ENCODE measurements at regions not wholly inside any gene's neighbourhood (a gene's known extent, or its start where the extent isn't known, plus 50 kb on each side); places are given as distances from the start of the nearest gene placed in this dataset.

DNA sequence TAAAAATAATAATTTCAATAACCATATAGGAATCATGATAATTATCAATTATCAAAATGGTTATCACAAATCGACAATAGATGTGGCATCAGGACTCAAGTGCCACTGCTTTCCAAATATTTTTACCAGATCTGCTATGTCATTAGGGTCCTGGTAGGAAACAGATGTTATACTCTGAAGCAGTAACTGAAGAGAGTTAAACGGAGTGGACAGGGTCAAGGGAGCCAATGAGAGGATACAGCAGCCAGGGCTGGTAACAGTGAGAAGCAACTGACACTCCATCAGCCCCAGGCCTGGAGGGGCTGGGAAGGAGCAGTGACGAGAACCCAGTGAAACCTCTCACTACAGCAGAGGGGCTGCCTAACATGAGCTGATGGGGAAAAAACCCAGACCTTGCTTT, 322.4 kb downstream of the NPR3 start:
- Histone ChIP-seq H3K9me3 (ENCODE audit: low read depth) (no peaks in the 10 kb centered on the region), H3K4me3 (no peak overlapping the region), H3K4me1 (ENCODE audit: low read depth) (no peaks in the 10 kb centered on the region), H3K27me3 (no peaks in the 10 kb centered on the region), H3K36me3 (no peaks in the 10 kb centered on the region), H3K27ac (no peak overlapping the region)
- TF ChIP-seq, protein P1, sequence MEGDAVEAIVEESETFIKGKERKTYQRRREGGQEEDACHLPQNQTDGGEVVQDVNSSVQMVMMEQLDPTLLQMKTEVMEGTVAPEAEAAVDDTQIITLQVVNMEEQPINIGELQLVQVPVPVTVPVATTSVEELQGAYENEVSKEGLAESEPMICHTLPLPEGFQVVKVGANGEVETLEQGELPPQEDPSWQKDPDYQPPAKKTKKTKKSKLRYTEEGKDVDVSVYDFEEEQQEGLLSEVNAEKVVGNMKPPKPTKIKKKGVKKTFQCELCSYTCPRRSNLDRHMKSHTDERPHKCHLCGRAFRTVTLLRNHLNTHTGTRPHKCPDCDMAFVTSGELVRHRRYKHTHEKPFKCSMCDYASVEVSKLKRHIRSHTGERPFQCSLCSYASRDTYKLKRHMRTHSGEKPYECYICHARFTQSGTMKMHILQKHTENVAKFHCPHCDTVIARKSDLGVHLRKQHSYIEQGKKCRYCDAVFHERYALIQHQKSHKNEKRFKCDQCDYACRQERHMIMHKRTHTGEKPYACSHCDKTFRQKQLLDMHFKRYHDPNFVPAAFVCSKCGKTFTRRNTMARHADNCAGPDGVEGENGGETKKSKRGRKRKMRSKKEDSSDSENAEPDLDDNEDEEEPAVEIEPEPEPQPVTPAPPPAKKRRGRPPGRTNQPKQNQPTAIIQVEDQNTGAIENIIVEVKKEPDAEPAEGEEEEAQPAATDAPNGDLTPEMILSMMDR (IDR thresholded peaks at IDR 0.05; ENCODE audit: low read depth, low read length): no peak
- no peak for DNase-seq (ENCODE audit: low read depth in 1 of 2, low spot score in 1 of 2)

DNA sequence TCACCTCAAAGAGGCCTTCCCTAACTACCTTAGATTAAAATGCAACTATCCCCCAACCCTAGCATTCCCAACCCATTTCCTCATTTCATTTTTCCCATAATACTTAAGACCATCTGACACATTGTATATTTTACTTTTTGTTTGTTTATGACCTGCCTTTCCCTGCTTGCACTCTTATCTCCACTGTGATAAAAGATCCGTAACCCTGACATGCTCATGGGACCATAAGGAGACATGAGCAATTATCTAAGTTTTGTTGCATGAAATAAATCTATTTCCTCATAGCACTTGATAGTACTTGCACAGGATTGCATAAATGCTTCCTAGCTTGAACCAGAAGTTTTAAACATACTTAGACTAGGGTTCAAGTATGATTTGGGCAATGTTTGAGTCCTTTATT, 323.7 kb downstream of the NPR3 start:
- no peaks in the 10 kb centered on the region for H3K4me1 ChIP-seq (ENCODE audit: low read depth)
- no peak overlapping the region for H3K27ac ChIP-seq
- TF ChIP-seq, protein P1 (IDR thresholded peaks at IDR 0.05; ENCODE audit: low read depth, low read length): no peak
- DNase-seq (ENCODE audit: low read depth in 1 of 2, low spot score in 1 of 2): no peak
- H3K36me3 ChIP-seq: no peaks in the 10 kb centered on the region
- H3K4me3 ChIP-seq: no peak overlapping the region
- no peaks in the 10 kb centered on the region for H3K27me3 ChIP-seq
- no peaks in the 10 kb centered on the region for H3K9me3 ChIP-seq (ENCODE audit: low read depth)

GRCh38 chr5:33035851-33036527, 324.9 kb downstream of the NPR3 start:
- Histone ChIP-seq H3K4me3 (no peak overlapping the region), H3K36me3 (no peaks in the 10 kb centered on the region), H3K27ac (no peak overlapping the region), H3K27me3 (no peaks in the 10 kb centered on the region), H3K4me1 (ENCODE audit: low read depth) (no peaks in the 10 kb centered on the region), H3K9me3 (ENCODE audit: low read depth) (no peaks in the 10 kb centered on the region)
- DNase-seq (ENCODE audit: low read depth in 1 of 2, low spot score in 1 of 2): no peak
- TF ChIP-seq, protein P1 (IDR thresholded peaks at IDR 0.05; ENCODE audit: low read depth, low read length): no peak

- DNase-seq (ENCODE audit: low read depth in 1 of 2, low spot score in 1 of 2): peak in 1 of 2 donors; percentile 11
- no peak overlapping the region for H3K4me3 ChIP-seq
- no peaks in the 10 kb centered on the region for H3K27me3 ChIP-seq
- no peaks in the 10 kb centered on the region for H3K9me3 ChIP-seq (ENCODE audit: low read depth)
- TF ChIP-seq, protein P1 (IDR thresholded peaks at IDR 0.05; ENCODE audit: low read depth, low read length): no peak
- H3K4me1 ChIP-seq (ENCODE audit: low read depth): no peaks in the 10 kb centered on the region
- H3K27ac ChIP-seq: no peak overlapping the region
- H3K36me3 ChIP-seq: no peaks in the 10 kb centered on the region
Measured at GRCh38 chr5:33037076-33037475, 326.0 kb downstream of the NPR3 start.

DNA sequence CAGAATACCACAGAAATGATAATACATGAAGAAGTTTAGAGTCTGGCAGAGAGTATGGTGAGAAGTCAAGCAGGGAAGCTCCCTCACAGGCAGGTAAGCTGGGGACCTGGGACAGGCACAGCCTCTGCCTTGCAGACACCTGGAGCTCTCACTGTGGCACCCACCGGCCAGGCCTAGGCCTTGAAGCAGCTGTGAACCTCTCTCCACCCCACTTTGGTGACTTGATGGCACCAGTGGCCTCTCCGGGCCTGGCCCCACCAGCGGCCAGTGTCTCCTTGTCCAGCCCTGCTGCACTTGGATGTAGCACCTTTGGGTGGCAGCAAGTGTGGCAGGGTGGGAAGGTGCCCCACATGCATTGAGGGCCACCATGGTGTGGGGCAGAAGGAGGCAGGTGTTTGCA, 330.5 kb downstream of the NPR3 start:
- Histone ChIP-seq H3K9me3 (ENCODE audit: low read depth) (no peaks in the 10 kb centered on the region), H3K27ac (no peak overlapping the region), H3K4me1 (ENCODE audit: low read depth) (no peaks in the 10 kb centered on the region), H3K4me3 (no peak overlapping the region), H3K27me3 (no peaks in the 10 kb centered on the region), H3K36me3 (no peaks in the 10 kb centered on the region)
- TF ChIP-seq, protein P1 (IDR thresholded peaks at IDR 0.05; ENCODE audit: low read depth, low read length): no peak
- DNase-seq (ENCODE audit: low read depth in 1 of 2, low spot score in 1 of 2): no peak
